ENCODE measurements at regions not wholly inside any gene's neighbourhood (a gene's known extent, or its start where the extent isn't known, plus 50 kb on each side); places are given as distances from the start of the nearest gene placed in this dataset.

DNA sequence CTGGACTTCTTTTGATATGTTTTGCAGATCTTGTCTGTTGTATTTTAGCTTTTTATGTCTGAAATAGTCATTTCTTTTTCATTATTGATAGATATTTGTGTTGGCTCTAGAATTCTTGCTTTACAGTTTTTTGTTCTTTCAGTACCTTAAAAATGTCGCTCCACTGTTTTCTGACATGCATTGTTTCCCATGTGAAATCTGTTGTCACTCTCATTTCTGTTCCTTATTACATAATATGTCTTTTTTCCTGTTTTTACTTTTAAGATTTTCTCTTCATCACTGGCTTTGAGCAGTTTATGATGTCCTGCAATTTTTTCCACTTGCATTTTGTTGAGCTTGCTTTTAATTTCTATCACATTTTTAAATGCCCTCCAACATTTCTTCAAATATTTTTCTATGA is 270.4 kb upstream of the TARS1 start:
- Histone ChIP-seq H3K4me3 (ENCODE audit: low read depth in 1 of 2, low read length in 2 of 2) (no peak overlapping the region), H3K4me2 (ENCODE audit: insufficient read depth, low read length) (no peak overlapping the region), H3K9me3 (ENCODE audit: insufficient read depth, low read length, severe bottlenecking) (no peaks in the 10 kb centered on the region), H4K20me1 (ENCODE audit: insufficient read depth, low read length) (no peaks in the 10 kb centered on the region), H3K9ac (ENCODE audit: low read depth, low read length) (no peak overlapping the region), H3K4me1 (ENCODE audit: insufficient read depth, low read length) (no peaks in the 10 kb centered on the region), H3K36me3 (ENCODE audit: insufficient read depth, low read length) (no peaks in the 10 kb centered on the region), H3K27me3 (ENCODE audit: insufficient read depth, low read length, poor library complexity) (no peaks in the 10 kb centered on the region), H3K79me2 (ENCODE audit: insufficient read depth, low read length) (no peaks in the 10 kb centered on the region), H3K27ac (ENCODE audit: low read length) (no peak overlapping the region), H2AFZ (ENCODE audit: low read depth, low read length) (no peak overlapping the region)
- ATAC-seq (ENCODE audit: insufficient read depth, low read depth) (no peak), DNase-seq (no peak)
- TF ChIP-seq EZH2 (IDR thresholded peaks at IDR 0.05; ENCODE audit: borderline replicate concordance, low read depth, low read length, severe bottlenecking), result no peak
- TF ChIP-seq, protein P1, sequence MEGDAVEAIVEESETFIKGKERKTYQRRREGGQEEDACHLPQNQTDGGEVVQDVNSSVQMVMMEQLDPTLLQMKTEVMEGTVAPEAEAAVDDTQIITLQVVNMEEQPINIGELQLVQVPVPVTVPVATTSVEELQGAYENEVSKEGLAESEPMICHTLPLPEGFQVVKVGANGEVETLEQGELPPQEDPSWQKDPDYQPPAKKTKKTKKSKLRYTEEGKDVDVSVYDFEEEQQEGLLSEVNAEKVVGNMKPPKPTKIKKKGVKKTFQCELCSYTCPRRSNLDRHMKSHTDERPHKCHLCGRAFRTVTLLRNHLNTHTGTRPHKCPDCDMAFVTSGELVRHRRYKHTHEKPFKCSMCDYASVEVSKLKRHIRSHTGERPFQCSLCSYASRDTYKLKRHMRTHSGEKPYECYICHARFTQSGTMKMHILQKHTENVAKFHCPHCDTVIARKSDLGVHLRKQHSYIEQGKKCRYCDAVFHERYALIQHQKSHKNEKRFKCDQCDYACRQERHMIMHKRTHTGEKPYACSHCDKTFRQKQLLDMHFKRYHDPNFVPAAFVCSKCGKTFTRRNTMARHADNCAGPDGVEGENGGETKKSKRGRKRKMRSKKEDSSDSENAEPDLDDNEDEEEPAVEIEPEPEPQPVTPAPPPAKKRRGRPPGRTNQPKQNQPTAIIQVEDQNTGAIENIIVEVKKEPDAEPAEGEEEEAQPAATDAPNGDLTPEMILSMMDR (IDR thresholded peaks at IDR 0.05; ENCODE audit: borderline replicate concordance, extremely low read depth, low read length, poor library complexity, severe bottlenecking), result no peak

DNA sequence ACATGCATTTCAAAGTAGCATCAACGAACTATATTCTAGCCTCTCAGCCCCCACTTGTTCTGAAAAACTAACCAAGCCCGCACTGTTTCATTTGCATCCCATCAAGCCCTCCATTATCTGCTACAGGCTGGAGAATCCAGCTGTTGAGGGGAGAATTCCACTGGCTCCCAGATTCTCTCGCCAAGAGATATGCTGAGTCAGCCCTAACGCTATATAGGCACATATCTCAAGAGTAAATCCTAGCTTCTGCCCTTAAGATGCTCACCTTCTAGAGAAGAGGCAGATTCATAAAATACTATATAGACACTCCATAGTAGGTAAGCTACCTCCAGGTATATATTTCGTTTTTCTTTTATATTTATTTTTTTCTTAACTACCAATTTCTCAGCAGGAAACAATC is 266.4 kb upstream of the TARS1 start:
- H3K36me3 ChIP-seq (ENCODE audit: insufficient read depth, low read length), result no peaks in the 10 kb centered on the region

DNA sequence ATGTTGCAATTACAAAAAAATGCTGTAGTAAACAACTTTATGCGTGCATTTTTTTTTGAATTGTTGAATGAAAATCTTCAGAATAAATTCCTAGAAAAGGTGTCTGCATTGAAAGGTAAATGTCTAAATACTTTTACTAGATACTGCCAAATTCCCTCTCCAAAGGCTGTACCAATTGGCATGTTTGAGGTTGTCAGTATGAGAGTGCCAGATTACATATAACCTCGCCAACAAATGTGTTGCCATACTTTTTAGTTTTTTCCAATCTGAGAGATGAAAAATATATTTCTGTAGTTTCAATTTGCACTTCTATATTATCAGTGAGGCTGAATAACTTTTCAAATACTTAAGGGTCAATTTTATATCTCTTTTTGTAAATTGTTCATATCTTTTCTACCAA is 261.5 kb upstream of the TARS1 start:
- ATAC-seq (ENCODE audit: insufficient read depth, low read depth) (no peak), DNase-seq (no peak)
- Histone ChIP-seq H3K27ac (ENCODE audit: low read length) (no peak overlapping the region), H2AFZ (ENCODE audit: low read depth, low read length) (no peak overlapping the region), H3K9me3 (ENCODE audit: insufficient read depth, low read length, severe bottlenecking) (no peaks in the 10 kb centered on the region), H3K36me3 (ENCODE audit: insufficient read depth, low read length) (no peaks in the 10 kb centered on the region), H3K27me3 (ENCODE audit: insufficient read depth, low read length, poor library complexity) (no peaks in the 10 kb centered on the region), H4K20me1 (ENCODE audit: insufficient read depth, low read length) (no peaks in the 10 kb centered on the region), H3K4me1 (ENCODE audit: insufficient read depth, low read length) (no peaks in the 10 kb centered on the region), H3K4me3 (ENCODE audit: low read depth in 1 of 2, low read length in 2 of 2) (no peak overlapping the region), H3K4me2 (ENCODE audit: insufficient read depth, low read length) (no peak overlapping the region), H3K79me2 (ENCODE audit: insufficient read depth, low read length) (no peaks in the 10 kb centered on the region), H3K9ac (ENCODE audit: low read depth, low read length) (no peak overlapping the region)
- TF ChIP-seq, protein P1 (IDR thresholded peaks at IDR 0.05; ENCODE audit: borderline replicate concordance, extremely low read depth, low read length, poor library complexity, severe bottlenecking), result no peak
- TF ChIP-seq EZH2 (IDR thresholded peaks at IDR 0.05; ENCODE audit: borderline replicate concordance, low read depth, low read length, severe bottlenecking), result no peak

More for the DNA sequence above, 266.4 kb upstream of the TARS1 start:
- TF ChIP-seq EZH2 (IDR thresholded peaks at IDR 0.05; ENCODE audit: borderline replicate concordance, low read depth, low read length, severe bottlenecking), result no peak
- TF ChIP-seq, protein P1 (IDR thresholded peaks at IDR 0.05; ENCODE audit: borderline replicate concordance, extremely low read depth, low read length, poor library complexity, severe bottlenecking), result no peak
- H3K4me3 ChIP-seq (ENCODE audit: low read depth in 1 of 2, low read length in 2 of 2), result no peak overlapping the region
- H3K79me2 ChIP-seq (ENCODE audit: insufficient read depth, low read length), result no peaks in the 10 kb centered on the region
- H3K4me1 ChIP-seq (ENCODE audit: insufficient read depth, low read length), result no peaks in the 10 kb centered on the region
- H4K20me1 ChIP-seq (ENCODE audit: insufficient read depth, low read length), result no peaks in the 10 kb centered on the region
- ATAC-seq (ENCODE audit: insufficient read depth, low read depth) (no peak), DNase-seq (no peak)
- no peak overlapping the region for H3K9ac ChIP-seq (ENCODE audit: low read depth, low read length)
- no peak overlapping the region for H3K4me2 ChIP-seq (ENCODE audit: insufficient read depth, low read length)
- H2AFZ ChIP-seq (ENCODE audit: low read depth, low read length), result no peak overlapping the region
- H3K27me3 ChIP-seq (ENCODE audit: insufficient read depth, low read length, poor library complexity), result no peaks in the 10 kb centered on the region
- H3K27ac ChIP-seq (ENCODE audit: low read length), result no peak overlapping the region
- no peaks in the 10 kb centered on the region for H3K9me3 ChIP-seq (ENCODE audit: insufficient read depth, low read length, severe bottlenecking)

DNA sequence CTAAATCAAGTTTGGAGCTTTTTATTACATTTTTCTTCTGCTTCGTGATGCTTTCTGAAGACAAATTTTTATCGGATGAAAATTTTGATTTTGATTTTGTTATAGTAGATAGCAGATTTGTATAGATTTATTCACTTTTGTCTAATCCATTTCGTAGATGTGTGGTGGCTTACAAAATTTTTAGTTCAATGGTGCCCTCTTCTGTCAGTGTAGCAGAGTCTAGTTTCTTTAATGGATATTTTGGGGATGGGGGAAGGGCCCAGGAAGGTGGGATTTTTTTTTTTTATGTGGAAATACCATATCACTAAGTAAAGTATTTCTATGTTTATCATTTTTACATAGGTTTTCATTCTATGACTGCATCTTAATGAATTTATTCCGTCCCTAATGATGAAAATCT is 259.9 kb upstream of the TARS1 start:
- no peak for ATAC-seq (ENCODE audit: insufficient read depth, low read depth)
- no peak overlapping the region for H3K4me2 ChIP-seq (ENCODE audit: insufficient read depth, low read length)
- no peaks in the 10 kb centered on the region for H3K4me1 ChIP-seq (ENCODE audit: insufficient read depth, low read length)
- no peak overlapping the region for H3K4me3 ChIP-seq (ENCODE audit: low read depth in 1 of 2, low read length in 2 of 2)
- H3K9me3 ChIP-seq (ENCODE audit: insufficient read depth, low read length, severe bottlenecking), result no peaks in the 10 kb centered on the region
- H4K20me1 ChIP-seq (ENCODE audit: insufficient read depth, low read length), result no peaks in the 10 kb centered on the region
- H3K79me2 ChIP-seq (ENCODE audit: insufficient read depth, low read length), result no peaks in the 10 kb centered on the region
- TF ChIP-seq EZH2 (IDR thresholded peaks at IDR 0.05; ENCODE audit: borderline replicate concordance, low read depth, low read length, severe bottlenecking), result no peak
- TF ChIP-seq, protein P1 (IDR thresholded peaks at IDR 0.05; ENCODE audit: borderline replicate concordance, extremely low read depth, low read length, poor library complexity, severe bottlenecking), result peak; percentile 23
- no peaks in the 10 kb centered on the region for H3K36me3 ChIP-seq (ENCODE audit: insufficient read depth, low read length)
- H3K9ac ChIP-seq (ENCODE audit: low read depth, low read length), result no peak overlapping the region
- H2AFZ ChIP-seq (ENCODE audit: low read depth, low read length), result no peak overlapping the region
- no peak for DNase-seq
- no peak overlapping the region for H3K27ac ChIP-seq (ENCODE audit: low read length)
- no peaks in the 10 kb centered on the region for H3K27me3 ChIP-seq (ENCODE audit: insufficient read depth, low read length, poor library complexity)
